MM.1S (cell line): ENCODE measurements at regions not wholly inside any gene's neighbourhood (a gene's known extent, or its start where the extent isn't known, plus 50 kb on each side); places are given as distances from the start of the nearest gene placed in this dataset.

ENCODE experiments used
- EZH2 ChIP-seq: fragments of 300-600 bp; sonication (generic); optimal IDR thresholded peaks from 2 replicates; pipeline ENCODE3; 2017; ENCODE audit warnings: low read depth, mild to moderate bottlenecking, antibody characterized with exemption, low read length, mixed read lengths
- EZH2phosphoT487 ChIP-seq: fragments of 300-600 bp; sonication (generic); IDR thresholded peaks from 2 replicates; pipeline ENCODE4 v1.6.1; 2018; ENCODE audit warnings: antibody characterized with exemption, low read length
- TF ChIP-seq, protein P1 (sequence below): fragments of 300-600 bp; sonication (generic); IDR thresholded peaks from 2 replicates; pipeline ENCODE4 v1.5.1; 2016; ENCODE audit warnings: antibody characterized with exemption, low read length, mixed read lengths

DNA sequence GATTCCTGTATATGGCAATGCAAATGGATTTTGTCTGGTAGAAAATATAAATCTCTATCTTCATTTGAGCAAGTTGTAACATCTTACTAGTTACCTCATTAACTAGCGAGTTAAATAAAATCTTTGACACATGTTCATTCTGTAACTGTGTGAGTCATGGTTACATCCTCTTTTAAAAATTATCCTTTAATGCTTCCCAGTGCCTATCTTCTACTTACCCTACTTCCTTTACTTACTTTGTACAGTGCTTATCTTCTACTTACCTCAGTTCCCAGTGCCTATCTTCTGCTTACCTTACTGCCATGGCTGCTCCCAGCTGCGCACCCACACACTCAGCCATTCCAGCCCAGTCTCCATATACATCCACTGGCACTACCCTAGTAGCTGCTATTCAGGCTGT is 71.9 kb upstream of the GOLGA8B start:
- TF ChIP-seq EZH2, result no peak
- TF ChIP-seq, protein P1, sequence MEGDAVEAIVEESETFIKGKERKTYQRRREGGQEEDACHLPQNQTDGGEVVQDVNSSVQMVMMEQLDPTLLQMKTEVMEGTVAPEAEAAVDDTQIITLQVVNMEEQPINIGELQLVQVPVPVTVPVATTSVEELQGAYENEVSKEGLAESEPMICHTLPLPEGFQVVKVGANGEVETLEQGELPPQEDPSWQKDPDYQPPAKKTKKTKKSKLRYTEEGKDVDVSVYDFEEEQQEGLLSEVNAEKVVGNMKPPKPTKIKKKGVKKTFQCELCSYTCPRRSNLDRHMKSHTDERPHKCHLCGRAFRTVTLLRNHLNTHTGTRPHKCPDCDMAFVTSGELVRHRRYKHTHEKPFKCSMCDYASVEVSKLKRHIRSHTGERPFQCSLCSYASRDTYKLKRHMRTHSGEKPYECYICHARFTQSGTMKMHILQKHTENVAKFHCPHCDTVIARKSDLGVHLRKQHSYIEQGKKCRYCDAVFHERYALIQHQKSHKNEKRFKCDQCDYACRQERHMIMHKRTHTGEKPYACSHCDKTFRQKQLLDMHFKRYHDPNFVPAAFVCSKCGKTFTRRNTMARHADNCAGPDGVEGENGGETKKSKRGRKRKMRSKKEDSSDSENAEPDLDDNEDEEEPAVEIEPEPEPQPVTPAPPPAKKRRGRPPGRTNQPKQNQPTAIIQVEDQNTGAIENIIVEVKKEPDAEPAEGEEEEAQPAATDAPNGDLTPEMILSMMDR, result no peak
- no peak for TF ChIP-seq EZH2phosphoT487
